ENCODE measurements at regions not wholly inside any gene's neighbourhood (a gene's known extent, or its start where the extent isn't known, plus 50 kb on each side); places are given as distances from the start of the nearest gene placed in this dataset.

GRCh38 chr1:30035522-30036228 is 687.7 kb downstream of the MATN1 start:
- Histone ChIP-seq H3K27ac (no peak overlapping the region), H3K4me1 (ENCODE audit: control insufficient read depth in 1 of 2, insufficient read depth in 1 of 2, low read depth in 1 of 2, low read length in 1 of 2) (no peaks in the 10 kb centered on the region), H3K9me3 (no peaks in the 10 kb centered on the region), H3K36me3 (no peaks in the 10 kb centered on the region), H3K27me3 (no peaks in the 10 kb centered on the region), H3K4me3 (ENCODE audit: low read depth in 1 of 2, low read length in 1 of 2) (no peak overlapping the region)
- no peak for TF ChIP-seq CTCF (IDR thresholded peaks at IDR 0.05)

- H3K27me3 ChIP-seq, result no peaks in the 10 kb centered on the region
- TF ChIP-seq CTCF (IDR thresholded peaks at IDR 0.05), result no peak
- H3K36me3 ChIP-seq, result no peaks in the 10 kb centered on the region
- no peak overlapping the region for H3K27ac ChIP-seq
- no peak overlapping the region for H3K4me3 ChIP-seq (ENCODE audit: low read depth in 1 of 2, low read length in 1 of 2)
- H3K4me1 ChIP-seq (ENCODE audit: control insufficient read depth in 1 of 2, insufficient read depth in 1 of 2, low read depth in 1 of 2, low read length in 1 of 2), result no peaks in the 10 kb centered on the region
- no peaks in the 10 kb centered on the region for H3K9me3 ChIP-seq
Measured at GRCh38 chr1:30034627-30035521, 688.5 kb downstream of the MATN1 start.

GRCh38 chr1:30034105-30034626 is 689.2 kb downstream of the MATN1 start:
- H3K27ac ChIP-seq, result no peak overlapping the region
- H3K4me1 ChIP-seq (ENCODE audit: control insufficient read depth in 1 of 2, insufficient read depth in 1 of 2, low read depth in 1 of 2, low read length in 1 of 2), result no peaks in the 10 kb centered on the region
- H3K9me3 ChIP-seq, result no peaks in the 10 kb centered on the region
- H3K4me3 ChIP-seq (ENCODE audit: low read depth in 1 of 2, low read length in 1 of 2), result no peak overlapping the region
- H3K27me3 ChIP-seq, result no peaks in the 10 kb centered on the region
- TF ChIP-seq CTCF (IDR thresholded peaks at IDR 0.05), result no peak
- H3K36me3 ChIP-seq, result no peaks in the 10 kb centered on the region

- Histone ChIP-seq H3K36me3 (no peaks in the 10 kb centered on the region), H3K4me3 (ENCODE audit: low read depth in 1 of 2, low read length in 1 of 2) (no peak overlapping the region), H3K27me3 (no peaks in the 10 kb centered on the region), H3K4me1 (ENCODE audit: control insufficient read depth in 1 of 2, insufficient read depth in 1 of 2, low read depth in 1 of 2, low read length in 1 of 2) (no peaks in the 10 kb centered on the region), H3K9me3 (no peaks in the 10 kb centered on the region), H3K27ac (no peak overlapping the region)
- no peak for TF ChIP-seq CTCF (IDR thresholded peaks at IDR 0.05)
Measured at GRCh38 chr1:30033256-30034104, 689.9 kb downstream of the MATN1 start.

GRCh38 chr1:30032302-30032701 is 691.1 kb downstream of the MATN1 start:
- Histone ChIP-seq H3K4me1 (ENCODE audit: control insufficient read depth in 1 of 2, insufficient read depth in 1 of 2, low read depth in 1 of 2, low read length in 1 of 2) (no peaks in the 10 kb centered on the region), H3K27me3 (no peaks in the 10 kb centered on the region), H3K4me3 (ENCODE audit: low read depth in 1 of 2, low read length in 1 of 2) (no peak overlapping the region), H3K9me3 (no peaks in the 10 kb centered on the region), H3K36me3 (no peaks in the 10 kb centered on the region), H3K27ac (no peak overlapping the region)
- TF ChIP-seq CTCF (IDR thresholded peaks at IDR 0.05), result no peak
